ENCODE measurements at regions not wholly inside any gene's neighbourhood (a gene's known extent, or its start where the extent isn't known, plus 50 kb on each side); places are given as distances from the start of the nearest gene placed in this dataset.
"Not testable (repeated sequence)": the region's sequence is repeated elsewhere in the genome, so short reads cannot be mapped to it uniquely, and the experiment has no call there.

GRCh38 chr2:217357886-217358620 is 498.2 kb upstream of the TNP1 start:
- no peak for TF ChIP-seq CTCF (IDR thresholded peaks at IDR 0.05; ENCODE audit: insufficient read depth, low read length, severe bottlenecking)
- H3K27me3 ChIP-seq (ENCODE audit: control insufficient read depth, insufficient read depth, low read length), result no peaks in the 10 kb centered on the region
- no peak overlapping the region for H3K4me3 ChIP-seq (ENCODE audit: low read depth, low read length)
- H3K36me3 ChIP-seq (ENCODE audit: control insufficient read depth, insufficient read depth, low read length), result no peaks in the 10 kb centered on the region
- DNase-seq (ENCODE audit: low read depth), result no peak
- no peak for FAIRE-seq

GRCh38 chr2:217356781-217357180 is 496.9 kb upstream of the TNP1 start:
- no peak for TF ChIP-seq CTCF (IDR thresholded peaks at IDR 0.05; ENCODE audit: insufficient read depth, low read length, severe bottlenecking)
- no peak for DNase-seq (ENCODE audit: low read depth)
- peak; percentile 81 for FAIRE-seq
- H3K36me3 ChIP-seq (ENCODE audit: control insufficient read depth, insufficient read depth, low read length), result no peaks in the 10 kb centered on the region
- no peaks in the 10 kb centered on the region for H3K27me3 ChIP-seq (ENCODE audit: control insufficient read depth, insufficient read depth, low read length)
- no peak overlapping the region for H3K4me3 ChIP-seq (ENCODE audit: low read depth, low read length)

GRCh38 chr2:217356142-217356541 is 496.3 kb upstream of the TNP1 start:
- no peaks in the 10 kb centered on the region for H3K27me3 ChIP-seq (ENCODE audit: control insufficient read depth, insufficient read depth, low read length)
- no peak overlapping the region for H3K4me3 ChIP-seq (ENCODE audit: low read depth, low read length)
- no peak for TF ChIP-seq CTCF (IDR thresholded peaks at IDR 0.05; ENCODE audit: insufficient read depth, low read length, severe bottlenecking)
- no peak for DNase-seq (ENCODE audit: low read depth)
- no peaks in the 10 kb centered on the region for H3K36me3 ChIP-seq (ENCODE audit: control insufficient read depth, insufficient read depth, low read length)
- no peak for FAIRE-seq

- Histone ChIP-seq H3K27me3 (ENCODE audit: control insufficient read depth, insufficient read depth, low read length) (no peaks in the 10 kb centered on the region), H3K36me3 (ENCODE audit: control insufficient read depth, insufficient read depth, low read length) (no peaks in the 10 kb centered on the region), H3K4me3 (ENCODE audit: low read depth, low read length) (no peak overlapping the region)
- TF ChIP-seq CTCF (IDR thresholded peaks at IDR 0.05; ENCODE audit: insufficient read depth, low read length, severe bottlenecking), result no peak
- FAIRE-seq (no peak), DNase-seq (ENCODE audit: low read depth) (no peak)
Measured at GRCh38 chr2:217353591-217353990, 493.7 kb upstream of the TNP1 start.

- H3K4me3 ChIP-seq (ENCODE audit: low read depth, low read length), result no peak overlapping the region
- no peaks in the 10 kb centered on the region for H3K36me3 ChIP-seq (ENCODE audit: control insufficient read depth, insufficient read depth, low read length)
- TF ChIP-seq CTCF (IDR thresholded peaks at IDR 0.05; ENCODE audit: insufficient read depth, low read length, severe bottlenecking), result no peak
- DNase-seq (ENCODE audit: low read depth), result no peak
- no peak for FAIRE-seq
- H3K27me3 ChIP-seq (ENCODE audit: control insufficient read depth, insufficient read depth, low read length), result no peaks in the 10 kb centered on the region
Measured at GRCh38 chr2:217351378-217351777, 491.5 kb upstream of the TNP1 start.

- no peak for TF ChIP-seq CTCF (IDR thresholded peaks at IDR 0.05; ENCODE audit: insufficient read depth, low read length, severe bottlenecking)
Measured at GRCh38 chr2:217349251-217349650, 489.4 kb upstream of the TNP1 start.

GRCh38 chr2:217347630-217348029 is 487.8 kb upstream of the TNP1 start:
- not testable (repeated sequence) for DNase-seq (ENCODE audit: low read depth); FAIRE-seq; H3K4me3 ChIP-seq (ENCODE audit: low read depth, low read length); H3K36me3 ChIP-seq (ENCODE audit: control insufficient read depth, insufficient read depth, low read length); H3K27me3 ChIP-seq (ENCODE audit: control insufficient read depth, insufficient read depth, low read length)

More at GRCh38 chr2:217349251-217349650, 489.4 kb upstream of the TNP1 start:
- Histone ChIP-seq H3K4me3 (ENCODE audit: low read depth, low read length) (no peak overlapping the region), H3K27me3 (ENCODE audit: control insufficient read depth, insufficient read depth, low read length) (no peaks in the 10 kb centered on the region), H3K36me3 (ENCODE audit: control insufficient read depth, insufficient read depth, low read length) (no peaks in the 10 kb centered on the region)
- DNase-seq (ENCODE audit: low read depth), result no peak
- no peak for FAIRE-seq

- not testable (repeated sequence) for H3K27me3 ChIP-seq (ENCODE audit: control insufficient read depth, insufficient read depth, low read length); DNase-seq (ENCODE audit: low read depth); H3K4me3 ChIP-seq (ENCODE audit: low read depth, low read length); FAIRE-seq; H3K36me3 ChIP-seq (ENCODE audit: control insufficient read depth, insufficient read depth, low read length)
Measured at GRCh38 chr2:217346043-217346442, 486.2 kb upstream of the TNP1 start.

All from bronchial epithelial cell (primary cell).